ENCODE measurements at regions not wholly inside any gene's neighbourhood (a gene's known extent, or its start where the extent isn't known, plus 50 kb on each side); places are given as distances from the start of the nearest gene placed in this dataset.

DNA sequence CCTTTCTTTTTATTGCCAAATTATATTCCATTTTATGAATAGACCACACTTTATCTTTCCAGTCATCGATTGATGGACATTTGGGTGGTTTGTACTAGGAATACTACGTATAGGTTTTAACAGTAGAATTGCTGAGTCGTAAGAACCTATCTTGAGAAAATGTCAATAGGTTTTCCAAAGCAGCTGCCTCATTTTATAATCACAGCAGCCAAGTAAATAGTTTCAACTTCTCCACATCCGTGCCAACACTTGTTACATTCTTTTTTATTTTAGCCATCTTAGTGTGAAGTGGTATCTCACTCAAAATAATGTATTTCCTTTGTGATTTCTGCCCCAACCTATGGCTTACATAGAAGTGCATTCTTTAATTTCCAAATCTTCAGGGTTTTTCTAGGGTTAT is 479.2 kb downstream of the CDH26 start:
- ATAC-seq: no peak

DNA sequence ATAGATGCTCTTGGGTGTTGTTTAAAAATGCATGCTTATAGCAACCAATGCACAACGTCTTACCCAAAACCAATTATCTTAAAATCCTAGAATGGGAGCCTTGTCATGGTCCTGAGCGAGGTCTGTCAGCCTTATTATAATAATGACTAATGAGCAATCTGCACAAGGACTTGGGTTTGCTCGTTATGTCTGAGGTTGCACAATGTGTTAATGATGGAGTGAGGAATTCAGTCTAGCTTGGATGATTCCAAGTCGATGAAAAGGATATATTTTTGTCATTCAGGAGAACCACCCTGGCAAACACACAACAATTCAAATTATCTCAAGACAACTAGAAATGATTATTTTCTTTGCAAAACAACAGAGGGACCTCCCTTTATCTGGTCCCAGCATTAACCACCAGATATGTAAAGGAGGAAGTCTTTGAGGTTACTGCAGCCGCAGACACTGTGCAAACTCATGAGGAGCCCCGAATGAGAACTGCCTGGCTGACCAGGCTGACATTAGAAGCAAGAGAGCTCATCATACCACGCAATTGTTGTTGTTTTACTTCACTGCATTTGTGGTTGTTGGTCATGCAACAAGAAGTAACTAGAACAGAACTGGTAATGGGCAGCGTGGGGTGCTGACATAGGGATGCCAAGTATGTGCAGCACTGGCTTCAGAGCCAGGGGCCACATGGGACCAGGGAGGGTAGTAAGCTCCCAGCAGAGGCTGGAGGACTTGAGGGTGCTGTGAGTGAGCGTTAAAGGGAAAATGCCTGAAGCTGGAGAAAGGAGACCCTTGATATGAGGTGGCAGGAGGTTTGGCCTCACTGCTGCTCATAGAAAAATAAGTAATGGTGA is 488.3 kb downstream of the CDH26 start:
- TF ChIP-seq ARNTL (CRISPR knock-in tag; IDR thresholded peaks at IDR 0.05; ENCODE audit: borderline replicate concordance, low read depth) (no peak), BACH2 (CRISPR knock-in tag; IDR thresholded peaks at IDR 0.05; ENCODE audit: borderline replicate concordance) (no peak), ZFP30 (CRISPR knock-in tag; IDR thresholded peaks at IDR 0.05) (no peak), GLIS3 (CRISPR knock-in tag; IDR thresholded peaks at IDR 0.05) (no peak), ISL1 (CRISPR knock-in tag; IDR thresholded peaks at IDR 0.05) (no peak), SNAI2 (CRISPR knock-in tag; IDR thresholded peaks at IDR 0.05) (no peak), TOX (CRISPR knock-in tag; IDR thresholded peaks at IDR 0.05; ENCODE audit: borderline replicate concordance) (no peak), CSDC2 (CRISPR knock-in tag; IDR thresholded peaks at IDR 0.05) (no peak), OSR1 (CRISPR knock-in tag; IDR thresholded peaks at IDR 0.05) (no peak)
- TF ChIP-seq, protein P1, sequence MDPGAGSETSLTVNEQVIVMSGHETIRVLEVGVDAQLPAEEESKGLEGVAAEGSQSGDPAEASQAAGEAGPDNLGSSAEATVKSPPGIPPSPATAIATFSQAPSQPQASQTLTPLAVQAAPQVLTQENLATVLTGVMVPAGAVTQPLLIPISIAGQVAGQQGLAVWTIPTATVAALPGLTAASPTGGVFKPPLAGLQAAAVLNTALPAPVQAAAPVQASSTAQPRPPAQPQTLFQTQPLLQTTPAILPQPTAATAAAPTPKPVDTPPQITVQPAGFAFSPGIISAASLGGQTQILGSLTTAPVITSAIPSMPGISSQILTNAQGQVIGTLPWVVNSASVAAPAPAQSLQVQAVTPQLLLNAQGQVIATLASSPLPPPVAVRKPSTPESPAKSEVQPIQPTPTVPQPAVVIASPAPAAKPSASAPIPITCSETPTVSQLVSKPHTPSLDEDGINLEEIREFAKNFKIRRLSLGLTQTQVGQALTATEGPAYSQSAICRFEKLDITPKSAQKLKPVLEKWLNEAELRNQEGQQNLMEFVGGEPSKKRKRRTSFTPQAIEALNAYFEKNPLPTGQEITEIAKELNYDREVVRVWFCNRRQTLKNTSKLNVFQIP (CRISPR knock-in tag; IDR thresholded peaks at IDR 0.05; ENCODE audit: borderline replicate concordance, low read depth): no peak
- TF ChIP-seq, protein P2, sequence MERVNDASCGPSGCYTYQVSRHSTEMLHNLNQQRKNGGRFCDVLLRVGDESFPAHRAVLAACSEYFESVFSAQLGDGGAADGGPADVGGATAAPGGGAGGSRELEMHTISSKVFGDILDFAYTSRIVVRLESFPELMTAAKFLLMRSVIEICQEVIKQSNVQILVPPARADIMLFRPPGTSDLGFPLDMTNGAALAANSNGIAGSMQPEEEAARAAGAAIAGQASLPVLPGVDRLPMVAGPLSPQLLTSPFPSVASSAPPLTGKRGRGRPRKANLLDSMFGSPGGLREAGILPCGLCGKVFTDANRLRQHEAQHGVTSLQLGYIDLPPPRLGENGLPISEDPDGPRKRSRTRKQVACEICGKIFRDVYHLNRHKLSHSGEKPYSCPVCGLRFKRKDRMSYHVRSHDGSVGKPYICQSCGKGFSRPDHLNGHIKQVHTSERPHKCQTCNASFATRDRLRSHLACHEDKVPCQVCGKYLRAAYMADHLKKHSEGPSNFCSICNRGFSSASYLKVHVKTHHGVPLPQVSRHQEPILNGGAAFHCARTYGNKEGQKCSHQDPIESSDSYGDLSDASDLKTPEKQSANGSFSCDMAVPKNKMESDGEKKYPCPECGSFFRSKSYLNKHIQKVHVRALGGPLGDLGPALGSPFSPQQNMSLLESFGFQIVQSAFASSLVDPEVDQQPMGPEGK (CRISPR knock-in tag; IDR thresholded peaks at IDR 0.05; ENCODE audit: borderline replicate concordance): no peak
- TF ChIP-seq, protein P3, sequence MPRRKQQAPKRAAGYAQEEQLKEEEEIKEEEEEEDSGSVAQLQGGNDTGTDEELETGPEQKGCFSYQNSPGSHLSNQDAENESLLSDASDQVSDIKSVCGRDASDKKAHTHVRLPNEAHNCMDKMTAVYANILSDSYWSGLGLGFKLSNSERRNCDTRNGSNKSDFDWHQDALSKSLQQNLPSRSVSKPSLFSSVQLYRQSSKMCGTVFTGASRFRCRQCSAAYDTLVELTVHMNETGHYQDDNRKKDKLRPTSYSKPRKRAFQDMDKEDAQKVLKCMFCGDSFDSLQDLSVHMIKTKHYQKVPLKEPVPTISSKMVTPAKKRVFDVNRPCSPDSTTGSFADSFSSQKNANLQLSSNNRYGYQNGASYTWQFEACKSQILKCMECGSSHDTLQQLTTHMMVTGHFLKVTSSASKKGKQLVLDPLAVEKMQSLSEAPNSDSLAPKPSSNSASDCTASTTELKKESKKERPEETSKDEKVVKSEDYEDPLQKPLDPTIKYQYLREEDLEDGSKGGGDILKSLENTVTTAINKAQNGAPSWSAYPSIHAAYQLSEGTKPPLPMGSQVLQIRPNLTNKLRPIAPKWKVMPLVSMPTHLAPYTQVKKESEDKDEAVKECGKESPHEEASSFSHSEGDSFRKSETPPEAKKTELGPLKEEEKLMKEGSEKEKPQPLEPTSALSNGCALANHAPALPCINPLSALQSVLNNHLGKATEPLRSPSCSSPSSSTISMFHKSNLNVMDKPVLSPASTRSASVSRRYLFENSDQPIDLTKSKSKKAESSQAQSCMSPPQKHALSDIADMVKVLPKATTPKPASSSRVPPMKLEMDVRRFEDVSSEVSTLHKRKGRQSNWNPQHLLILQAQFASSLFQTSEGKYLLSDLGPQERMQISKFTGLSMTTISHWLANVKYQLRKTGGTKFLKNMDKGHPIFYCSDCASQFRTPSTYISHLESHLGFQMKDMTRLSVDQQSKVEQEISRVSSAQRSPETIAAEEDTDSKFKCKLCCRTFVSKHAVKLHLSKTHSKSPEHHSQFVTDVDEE (CRISPR knock-in tag; IDR thresholded peaks at IDR 0.05): no peak
- TF ChIP-seq, protein P4, sequence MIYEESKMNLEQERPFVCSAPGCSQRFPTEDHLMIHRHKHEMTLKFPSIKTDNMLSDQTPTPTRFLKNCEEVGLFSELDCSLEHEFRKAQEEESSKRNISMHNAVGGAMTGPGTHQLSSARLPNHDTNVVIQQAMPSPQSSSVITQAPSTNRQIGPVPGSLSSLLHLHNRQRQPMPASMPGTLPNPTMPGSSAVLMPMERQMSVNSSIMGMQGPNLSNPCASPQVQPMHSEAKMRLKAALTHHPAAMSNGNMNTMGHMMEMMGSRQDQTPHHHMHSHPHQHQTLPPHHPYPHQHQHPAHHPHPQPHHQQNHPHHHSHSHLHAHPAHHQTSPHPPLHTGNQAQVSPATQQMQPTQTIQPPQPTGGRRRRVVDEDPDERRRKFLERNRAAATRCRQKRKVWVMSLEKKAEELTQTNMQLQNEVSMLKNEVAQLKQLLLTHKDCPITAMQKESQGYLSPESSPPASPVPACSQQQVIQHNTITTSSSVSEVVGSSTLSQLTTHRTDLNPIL (CRISPR knock-in tag; IDR thresholded peaks at IDR 0.05; ENCODE audit: low read depth): no peak
- no peak for ATAC-seq

More for the DNA sequence above, 479.2 kb downstream of the CDH26 start:
- TF ChIP-seq RARB (CRISPR knock-in tag; IDR thresholded peaks at IDR 0.05) (no peak), ISL1 (CRISPR knock-in tag; IDR thresholded peaks at IDR 0.05) (no peak), SNAI2 (CRISPR knock-in tag; IDR thresholded peaks at IDR 0.05) (no peak)
- TF ChIP-seq, protein P3 (CRISPR knock-in tag; IDR thresholded peaks at IDR 0.05): no peak

DNA sequence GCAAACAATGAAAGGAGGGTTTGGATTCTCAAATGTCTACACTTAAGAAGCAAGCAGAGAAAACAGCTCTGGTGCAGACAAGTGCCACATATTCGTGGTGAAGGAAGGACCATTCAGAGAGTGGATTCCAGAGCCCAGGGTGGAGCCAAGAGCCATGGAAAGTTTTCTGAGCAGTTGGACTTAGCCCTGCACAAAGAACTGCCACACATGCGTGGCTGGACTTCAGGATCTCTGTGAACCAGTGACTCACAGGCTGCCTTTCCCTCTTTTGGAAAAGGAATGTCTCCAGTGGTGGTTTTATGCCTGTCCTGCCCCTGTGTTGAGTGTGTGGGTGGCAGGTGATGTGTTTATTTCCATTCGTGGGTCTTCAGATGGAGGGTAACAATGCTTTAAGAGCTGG is 489.5 kb downstream of the CDH26 start:
- no peak for ATAC-seq
- no peak for TF ChIP-seq RARB (CRISPR knock-in tag; IDR thresholded peaks at IDR 0.05)
- no peak for TF ChIP-seq ARNTL (CRISPR knock-in tag; IDR thresholded peaks at IDR 0.05; ENCODE audit: borderline replicate concordance, low read depth)
- TF ChIP-seq, protein P4 (CRISPR knock-in tag; IDR thresholded peaks at IDR 0.05; ENCODE audit: low read depth): no peak
- TF ChIP-seq ZNF8 (CRISPR knock-in tag; IDR thresholded peaks at IDR 0.05): no peak
- no peak for TF ChIP-seq ZNF70 (CRISPR knock-in tag; IDR thresholded peaks at IDR 0.05)
- no peak for TF ChIP-seq SNAI2 (CRISPR knock-in tag; IDR thresholded peaks at IDR 0.05)
- TF ChIP-seq GLIS3 (CRISPR knock-in tag; IDR thresholded peaks at IDR 0.05): no peak
- TF ChIP-seq, protein P2 (CRISPR knock-in tag; IDR thresholded peaks at IDR 0.05; ENCODE audit: borderline replicate concordance): no peak
- no peak for TF ChIP-seq OSR1 (CRISPR knock-in tag; IDR thresholded peaks at IDR 0.05)
- no peak for TF ChIP-seq ESRRG (CRISPR knock-in tag; IDR thresholded peaks at IDR 0.05)
- TF ChIP-seq PPARA (CRISPR knock-in tag; IDR thresholded peaks at IDR 0.05; ENCODE audit: borderline replicate concordance): no peak
- no peak for TF ChIP-seq TOX (CRISPR knock-in tag; IDR thresholded peaks at IDR 0.05; ENCODE audit: borderline replicate concordance)
- TF ChIP-seq TCF4 (CRISPR knock-in tag; IDR thresholded peaks at IDR 0.05; ENCODE audit: borderline replicate concordance): no peak
- TF ChIP-seq, protein P1 (CRISPR knock-in tag; IDR thresholded peaks at IDR 0.05; ENCODE audit: borderline replicate concordance, low read depth): no peak
- no peak for TF ChIP-seq BACH2 (CRISPR knock-in tag; IDR thresholded peaks at IDR 0.05; ENCODE audit: borderline replicate concordance)
